SK-N-SH (cell line): ENCODE measurements at regions not wholly inside any gene's neighbourhood (a gene's known extent, or its start where the extent isn't known, plus 50 kb on each side); places are given as distances from the start of the nearest gene placed in this dataset.

Experiments used
- MXI1 ChIP-seq: IDR thresholded peaks from 2 replicates; pipeline ENCODE4 v1.6.1; 2012; ENCODE audit warnings: mild to moderate bottlenecking, low read depth, low read length, improper control_type of control experiment
- POLR2AphosphoS5 ChIP-seq: IDR thresholded peaks from 2 replicates; pipeline ENCODE4 v1.6.1; 2012; ENCODE audit warnings: low read depth, low read length
- RAD21 ChIP-seq: IDR thresholded peaks from 2 replicates; pipeline ENCODE4 v1.6.1; 2012; ENCODE audit warnings: mild to moderate bottlenecking, low read length
- RXRA ChIP-seq: IDR thresholded peaks from 2 replicates; pipeline ENCODE4 v1.4.0; 2012; ENCODE audit warnings: low read depth, mild to moderate bottlenecking, borderline replicate concordance
- SIN3A ChIP-seq: IDR thresholded peaks from 2 replicates; pipeline ENCODE4 v1.6.1; 2012; ENCODE audit warnings: low read depth, mild to moderate bottlenecking, low read length, moderate library complexity, borderline replicate concordance
- TF ChIP-seq, protein P1 (sequence below): IDR thresholded peaks from 2 replicates; pipeline ENCODE4; 2012
- TF ChIP-seq, protein P2 (sequence below): fragments of 200-600 bp; sonication (generic); IDR thresholded peaks from 2 replicates; pipeline ENCODE4 v1.6.1; 2017; ENCODE audit warnings: antibody characterized with exemption, mild to moderate bottlenecking, moderate library complexity
- TF ChIP-seq, protein P3 (sequence below): IDR thresholded peaks from 2 replicates; pipeline ENCODE4 v1.4.0; 2012; ENCODE audit warnings: low read depth, borderline replicate concordance

DNA sequence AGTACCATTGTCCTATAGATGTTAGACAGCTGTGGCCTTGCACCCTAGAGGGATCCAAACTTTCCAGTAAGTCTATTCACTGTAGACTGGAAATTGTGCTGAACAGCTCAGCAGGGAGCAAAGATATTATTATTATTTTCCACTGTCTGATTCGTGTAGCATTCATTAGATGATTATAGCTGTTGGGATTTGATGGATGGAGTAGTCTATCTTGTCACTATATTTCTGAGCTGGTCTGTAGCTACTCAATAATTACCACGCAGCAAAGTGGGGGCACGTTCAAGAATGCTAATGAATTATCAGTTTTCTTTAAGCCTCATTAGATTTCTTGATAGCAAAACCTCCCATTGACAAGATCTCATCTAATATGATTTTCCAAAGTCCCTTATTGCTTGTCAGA is 113.2 kb downstream of the RTP4 start:
- TF ChIP-seq, protein P1, sequence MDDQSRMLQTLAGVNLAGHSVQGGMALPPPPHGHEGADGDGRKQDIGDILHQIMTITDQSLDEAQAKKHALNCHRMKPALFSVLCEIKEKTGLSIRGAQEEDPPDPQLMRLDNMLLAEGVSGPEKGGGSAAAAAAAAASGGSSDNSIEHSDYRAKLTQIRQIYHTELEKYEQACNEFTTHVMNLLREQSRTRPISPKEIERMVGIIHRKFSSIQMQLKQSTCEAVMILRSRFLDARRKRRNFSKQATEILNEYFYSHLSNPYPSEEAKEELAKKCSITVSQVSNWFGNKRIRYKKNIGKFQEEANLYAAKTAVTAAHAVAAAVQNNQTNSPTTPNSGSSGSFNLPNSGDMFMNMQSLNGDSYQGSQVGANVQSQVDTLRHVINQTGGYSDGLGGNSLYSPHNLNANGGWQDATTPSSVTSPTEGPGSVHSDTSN = no peak
- TF ChIP-seq, protein P2, sequence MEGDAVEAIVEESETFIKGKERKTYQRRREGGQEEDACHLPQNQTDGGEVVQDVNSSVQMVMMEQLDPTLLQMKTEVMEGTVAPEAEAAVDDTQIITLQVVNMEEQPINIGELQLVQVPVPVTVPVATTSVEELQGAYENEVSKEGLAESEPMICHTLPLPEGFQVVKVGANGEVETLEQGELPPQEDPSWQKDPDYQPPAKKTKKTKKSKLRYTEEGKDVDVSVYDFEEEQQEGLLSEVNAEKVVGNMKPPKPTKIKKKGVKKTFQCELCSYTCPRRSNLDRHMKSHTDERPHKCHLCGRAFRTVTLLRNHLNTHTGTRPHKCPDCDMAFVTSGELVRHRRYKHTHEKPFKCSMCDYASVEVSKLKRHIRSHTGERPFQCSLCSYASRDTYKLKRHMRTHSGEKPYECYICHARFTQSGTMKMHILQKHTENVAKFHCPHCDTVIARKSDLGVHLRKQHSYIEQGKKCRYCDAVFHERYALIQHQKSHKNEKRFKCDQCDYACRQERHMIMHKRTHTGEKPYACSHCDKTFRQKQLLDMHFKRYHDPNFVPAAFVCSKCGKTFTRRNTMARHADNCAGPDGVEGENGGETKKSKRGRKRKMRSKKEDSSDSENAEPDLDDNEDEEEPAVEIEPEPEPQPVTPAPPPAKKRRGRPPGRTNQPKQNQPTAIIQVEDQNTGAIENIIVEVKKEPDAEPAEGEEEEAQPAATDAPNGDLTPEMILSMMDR = no peak
- TF ChIP-seq SIN3A (no peak), MXI1 (no peak), POLR2AphosphoS5 (no peak), RXRA (no peak), RAD21 (no peak)
- TF ChIP-seq, protein P3, sequence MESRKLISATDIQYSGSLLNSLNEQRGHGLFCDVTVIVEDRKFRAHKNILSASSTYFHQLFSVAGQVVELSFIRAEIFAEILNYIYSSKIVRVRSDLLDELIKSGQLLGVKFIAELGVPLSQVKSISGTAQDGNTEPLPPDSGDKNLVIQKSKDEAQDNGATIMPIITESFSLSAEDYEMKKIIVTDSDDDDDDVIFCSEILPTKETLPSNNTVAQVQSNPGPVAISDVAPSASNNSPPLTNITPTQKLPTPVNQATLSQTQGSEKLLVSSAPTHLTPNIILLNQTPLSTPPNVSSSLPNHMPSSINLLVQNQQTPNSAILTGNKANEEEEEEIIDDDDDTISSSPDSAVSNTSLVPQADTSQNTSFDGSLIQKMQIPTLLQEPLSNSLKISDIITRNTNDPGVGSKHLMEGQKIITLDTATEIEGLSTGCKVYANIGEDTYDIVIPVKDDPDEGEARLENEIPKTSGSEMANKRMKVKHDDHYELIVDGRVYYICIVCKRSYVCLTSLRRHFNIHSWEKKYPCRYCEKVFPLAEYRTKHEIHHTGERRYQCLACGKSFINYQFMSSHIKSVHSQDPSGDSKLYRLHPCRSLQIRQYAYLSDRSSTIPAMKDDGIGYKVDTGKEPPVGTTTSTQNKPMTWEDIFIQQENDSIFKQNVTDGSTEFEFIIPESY = no peak
